Common myeloid progenitor, CD34-positive (primary cell): ENCODE measurements at regions not wholly inside any gene's neighbourhood (a gene's known extent, or its start where the extent isn't known, plus 50 kb on each side); places are given as distances from the start of the nearest gene placed in this dataset.

Experiments
- CTCF ChIA-PET: fragments of 350-600 bp; sonication (Branson Sonifier 250); formaldehyde crosslinking; loops from one replicate; lab custom pipeline; 2021; ENCODE audit warnings: antibody characterized with exemption; lab: Charles Lee
- POLR2A ChIA-PET: fragments of 350-600 bp; sonication (Branson Sonifier 250); formaldehyde crosslinking; loops from one replicate; lab custom pipeline; 2021; ENCODE audit warnings: antibody characterized with exemption; lab: Charles Lee
- DNase-seq, 3 donors: peaks; one replicate each; pipeline versions ENCODE4 v3.0.0 to v3.0.0-alpha.2; 2013
- H3K27ac ChIP-seq, 2 experiments: 1 replicate in 1 of 2; 2 replicates in 1 of 2; pipeline ENCODE4 v1.7.0; 2013; ENCODE audit warnings: inconsistent platforms in 2 of 2, low read length in 2 of 2, mild to moderate bottlenecking in 2 of 2, low read depth in 1 of 2, moderate library complexity in 1 of 2; ENCODE audit not compliant: severe bottlenecking in 2 of 2, insufficient read depth in 1 of 2, poor library complexity in 1 of 2
- H3K27me3 ChIP-seq, 5 experiments: replicated peaks in 2 of 5; 1 replicate in 3 of 5; 2 replicates in 2 of 5; pipeline versions ENCODE4 v1.6.1 to v1.7.0; 2013; ENCODE audit warnings: low read length in 4 of 5, mild to moderate bottlenecking in 2 of 5, moderate library complexity in 2 of 5, inconsistent platforms in 1 of 5; ENCODE audit not compliant: insufficient read depth in 5 of 5, control insufficient read depth in 4 of 5
- H3K36me3 ChIP-seq, 4 experiments: 1 replicate in 2 of 4; 2 replicates in 2 of 4; pipeline versions ENCODE4 v1.6.1 to v1.7.0; 2013; ENCODE audit warnings: low read length in 3 of 4, control low read depth in 1 of 4, mild to moderate bottlenecking in 1 of 4; ENCODE audit not compliant: control insufficient read depth in 4 of 4, insufficient read depth in 4 of 4
- H3K4me1 ChIP-seq, 4 experiments: 1 replicate in 3 of 4; 2 replicates in 1 of 4; pipeline versions ENCODE4 v1.6.1 to v1.7.1; 2013; ENCODE audit warnings: low read length in 3 of 4, mild to moderate bottlenecking in 3 of 4, control low read depth in 1 of 4, inconsistent platforms in 1 of 4, moderate library complexity in 1 of 4; ENCODE audit not compliant: control insufficient read depth in 4 of 4, insufficient read depth in 4 of 4; ENCODE audit errors: control extremely low read depth in 1 of 4
- H3K4me3 ChIP-seq, 7 experiments: 1 replicate in 4 of 7; 2 replicates in 3 of 7; pipeline versions ENCODE4 v1.5.1 to v1.7.0; 2013; ENCODE audit warnings: mild to moderate bottlenecking in 7 of 7, low read length in 6 of 7, moderate library complexity in 6 of 7, inconsistent platforms in 2 of 7, low read depth in 2 of 7, control low read depth in 1 of 7; ENCODE audit not compliant: insufficient read depth in 4 of 7, control insufficient read depth in 1 of 7; ENCODE audit errors: extremely low read depth in 1 of 7
- H3K9me3 ChIP-seq, 5 experiments: 1 replicate in 4 of 5; 2 replicates in 1 of 5; pipeline versions ENCODE4 v1.6.1 to v1.7.1; 2013; ENCODE audit warnings: low read length in 4 of 5, mild to moderate bottlenecking in 2 of 5, inconsistent platforms in 1 of 5, low read depth in 1 of 5, moderate library complexity in 1 of 5; ENCODE audit not compliant: control insufficient read depth in 4 of 5, insufficient read depth in 2 of 5; ENCODE audit errors: control extremely low read depth in 1 of 5
- WGBS: methylation state at CpG from one replicate; pipeline ENCODE4 v1.1.5; 2013; ENCODE audit not compliant: insufficient coverage; 5-methylcytosine and 5-hydroxymethylcytosine counted together

GRCh38 chr7:136714062-136714461, 154.4 kb upstream of the CHRM2 start:
- Histone ChIP-seq H3K4me3 (no peak overlapping the region), H3K4me1 (no peaks in the 10 kb centered on the region), H3K36me3 (no peaks in the 10 kb centered on the region), H3K9me3 (no peaks in the 10 kb centered on the region), H3K27me3 (no peaks in the 10 kb centered on the region), H3K27ac (no peak overlapping the region)
- CTCF ChIA-PET: no interaction called here
- POLR2A ChIA-PET: no interaction called here
- no peak for DNase-seq
- 100% methylated on average over 2 of the region's 3 CpGs for WGBS

- Histone ChIP-seq H3K36me3 (no peaks in the 10 kb centered on the region), H3K4me1 (no peaks in the 10 kb centered on the region), H3K27ac (no peak overlapping the region), H3K4me3 (no peak overlapping the region), H3K27me3 (no peaks in the 10 kb centered on the region), H3K9me3 (no peaks in the 10 kb centered on the region)
- no peak for DNase-seq
- CTCF ChIA-PET: no interaction called here
- POLR2A ChIA-PET: no interaction called here
Measured at GRCh38 chr7:136710751-136711150, 157.7 kb upstream of the CHRM2 start.

DNA sequence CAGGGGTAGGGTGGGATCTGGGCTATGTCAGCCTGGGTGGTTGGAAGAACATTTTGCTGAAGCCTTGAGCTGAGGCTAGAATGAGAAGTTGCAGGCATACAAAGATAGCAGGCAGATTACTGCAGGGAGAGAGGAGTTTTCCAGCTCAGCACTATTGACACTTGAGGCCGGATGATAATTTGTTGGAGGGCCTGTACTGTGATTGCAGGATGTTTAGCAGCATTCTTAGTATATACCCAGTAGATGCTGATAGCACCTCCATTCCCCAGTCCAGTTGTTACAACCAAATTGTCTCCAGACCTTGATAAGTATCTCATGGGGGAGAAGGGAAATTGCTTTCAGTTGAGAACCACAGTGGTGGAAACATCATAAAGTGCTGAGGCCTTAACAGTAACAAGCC, 158.6 kb upstream of the CHRM2 start:
- H3K4me1 ChIP-seq: no peaks in the 10 kb centered on the region
- ChIA-PET POLR2A (no interaction called here), CTCF (no interaction called here)
- peaks cover 0 to 2% (median 0%) of the 10 kb centered on the region in 5 experiments for H3K27me3 ChIP-seq
- H3K36me3 ChIP-seq: no peaks in the 10 kb centered on the region
- no peak overlapping the region for H3K27ac ChIP-seq
- DNase-seq: no peak
- no peaks in the 10 kb centered on the region for H3K9me3 ChIP-seq
- WGBS: no CpG with 5 or more reads among the region's 1 CpG
- no peak overlapping the region for H3K4me3 ChIP-seq

GRCh38 chr7:136702913-136703312, 165.5 kb upstream of the CHRM2 start:
- no peak overlapping the region for H3K4me3 ChIP-seq
- 83% methylated on average over 1 of the region's 1 CpG for WGBS

GRCh38 chr7:136698977-136699376, 169.5 kb upstream of the CHRM2 start:
- no peaks in the 10 kb centered on the region for H3K36me3 ChIP-seq
- POLR2A ChIA-PET: interaction anchor here (0.6 kb wide), 1 partner anchor 9 kb away, joined by 5 read pairs; no protein-coding TSS in a partner anchor
- DNase-seq: no peak
- no peaks in the 10 kb centered on the region for H3K4me1 ChIP-seq
- H3K27ac ChIP-seq: no peak overlapping the region
- CTCF ChIA-PET: no interaction called here
- no peaks in the 10 kb centered on the region for H3K27me3 ChIP-seq
- H3K4me3 ChIP-seq: no peak overlapping the region
- WGBS: no CpG with 5 or more reads among the region's 2 CpGs
- H3K9me3 ChIP-seq: no peaks in the 10 kb centered on the region

More at GRCh38 chr7:136702913-136703312, 165.5 kb upstream of the CHRM2 start:
- DNase-seq: no peak
- POLR2A ChIA-PET: interaction anchor here (0.6 kb wide), 1 partner anchor 46 kb away, joined by 6 read pairs; no protein-coding TSS in a partner anchor
- Histone ChIP-seq H3K27ac (no peak overlapping the region), H3K4me1 (no peaks in the 10 kb centered on the region), H3K27me3 (peaks cover 0 to 2% (median 0%) of the 10 kb centered on the region in 5 experiments), H3K36me3 (no peaks in the 10 kb centered on the region), H3K9me3 (no peaks in the 10 kb centered on the region)
- CTCF ChIA-PET: interaction anchor here (1.4 kb wide), 1 partner anchor 15 kb away, joined by 3 read pairs; no protein-coding TSS in a partner anchor

- no peaks in the 10 kb centered on the region for H3K36me3 ChIP-seq
- WGBS: 83% methylated on average over 1 of the region's 3 CpGs
- DNase-seq: no peak
- no peak overlapping the region for H3K27ac ChIP-seq
- ChIA-PET POLR2A (no interaction called here), CTCF (interaction anchor here (1.2 kb wide), 1 partner anchor 10 kb away, joined by 5 read pairs; no protein-coding TSS in a partner anchor)
- no peak overlapping the region for H3K4me3 ChIP-seq
- no peaks in the 10 kb centered on the region for H3K4me1 ChIP-seq
- H3K9me3 ChIP-seq: no peaks in the 10 kb centered on the region
- no peaks in the 10 kb centered on the region for H3K27me3 ChIP-seq
Measured at GRCh38 chr7:136698231-136698630, 170.2 kb upstream of the CHRM2 start.

GRCh38 chr7:136697271-136697670, 171.2 kb upstream of the CHRM2 start:
- no peak for DNase-seq
- Histone ChIP-seq H3K27me3 (no peaks in the 10 kb centered on the region), H3K27ac (no peak overlapping the region), H3K4me1 (no peaks in the 10 kb centered on the region), H3K36me3 (no peaks in the 10 kb centered on the region), H3K9me3 (no peaks in the 10 kb centered on the region), H3K4me3 (no peak overlapping the region)
- CTCF ChIA-PET: no interaction called here
- POLR2A ChIA-PET: no interaction called here
- WGBS: no CpG with 5 or more reads among the region's 2 CpGs
